CD4-positive, alpha-beta T cell treated with Interleukin-6 for 4 hours (primary cell): ENCODE measurements at regions not wholly inside any gene's neighbourhood (a gene's known extent, or its start where the extent isn't known, plus 50 kb on each side); places are given as distances from the start of the nearest gene placed in this dataset.
"Not testable (repeated sequence)": the region's sequence is repeated elsewhere in the genome, so short reads cannot be mapped to it uniquely, and the experiment has no call there.

Experiments used
- DNase-seq: peaks from one replicate; pipeline ENCODE4 v3.0.0-alpha.2; 2020; ENCODE audit warnings: mixed read lengths

- DNase-seq: no peak
Observed at GRCh38 chr1:234836776-234837357, 226.9 kb upstream of the IRF2BP2 start.

GRCh38 chr1:234836045-234836681, 226.2 kb upstream of the IRF2BP2 start:
- DNase-seq: no peak

GRCh38 chr1:234835239-234835638, 225.3 kb upstream of the IRF2BP2 start:
- no peak for DNase-seq

DNA sequence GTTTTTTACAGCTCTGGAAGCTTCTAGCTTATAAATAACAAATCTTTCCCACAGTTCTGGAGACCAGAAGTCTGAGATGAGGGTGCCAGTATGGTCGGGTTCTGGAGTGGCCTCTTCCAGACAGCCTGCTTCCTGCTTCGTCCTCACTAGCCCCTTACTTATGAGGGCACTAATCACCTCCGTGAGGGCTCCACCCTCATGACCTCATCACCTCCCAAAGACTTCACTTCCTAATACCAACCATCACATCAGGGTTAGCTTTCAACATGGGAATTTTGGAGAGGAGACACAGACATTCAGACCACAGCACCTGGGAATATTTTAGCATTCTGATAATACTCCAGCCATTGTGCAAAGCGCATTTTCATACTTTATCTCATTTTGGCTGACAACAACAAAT, 223.7 kb upstream of the IRF2BP2 start:
- no peak for DNase-seq

- DNase-seq: no peak
Observed at GRCh38 chr1:234833118-234833517, 223.1 kb upstream of the IRF2BP2 start.

DNA sequence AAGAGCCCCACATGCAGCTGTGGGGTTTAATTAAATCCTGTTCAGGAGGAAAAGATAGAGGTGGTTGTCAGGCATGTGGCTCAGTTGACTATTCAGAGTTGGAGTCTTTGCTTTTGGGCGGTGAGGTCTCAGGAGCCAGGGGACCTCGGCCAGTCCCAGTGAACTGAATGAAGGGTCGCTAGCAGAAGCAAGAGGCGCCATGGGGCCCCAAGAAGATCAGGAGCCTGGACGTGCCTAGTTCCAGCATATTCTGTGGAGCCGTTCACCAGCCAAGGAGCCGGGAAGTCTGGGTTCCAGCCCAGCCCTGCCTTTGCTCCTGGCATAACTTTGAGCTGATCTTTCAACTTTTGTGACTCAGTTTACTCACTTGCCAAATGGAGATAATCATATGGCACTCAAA, 217.7 kb upstream of the IRF2BP2 start:
- DNase-seq: no peak

DNA sequence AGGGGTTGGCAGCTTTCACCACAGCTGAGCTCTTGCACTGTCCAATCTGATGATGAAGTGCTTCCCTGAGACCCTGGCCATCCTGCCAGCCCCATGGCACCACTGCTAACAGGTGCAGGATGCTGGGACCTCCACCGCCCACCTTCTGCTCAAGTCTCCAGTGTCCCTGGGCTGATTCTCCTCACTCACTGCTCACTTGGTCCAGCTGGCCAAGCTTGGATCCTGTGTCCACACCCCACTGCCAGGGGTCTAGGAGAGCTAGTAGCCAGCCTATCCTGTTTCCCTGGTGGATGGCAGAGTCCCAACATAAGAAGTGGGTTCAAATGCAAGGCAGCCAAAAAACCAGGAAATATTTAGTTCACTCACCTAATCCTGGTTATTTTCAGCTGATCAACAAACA, 217.2 kb upstream of the IRF2BP2 start:
- no peak for DNase-seq

- DNase-seq: no peak
Observed at GRCh38 chr1:234826352-234826751, 216.4 kb upstream of the IRF2BP2 start.

DNA sequence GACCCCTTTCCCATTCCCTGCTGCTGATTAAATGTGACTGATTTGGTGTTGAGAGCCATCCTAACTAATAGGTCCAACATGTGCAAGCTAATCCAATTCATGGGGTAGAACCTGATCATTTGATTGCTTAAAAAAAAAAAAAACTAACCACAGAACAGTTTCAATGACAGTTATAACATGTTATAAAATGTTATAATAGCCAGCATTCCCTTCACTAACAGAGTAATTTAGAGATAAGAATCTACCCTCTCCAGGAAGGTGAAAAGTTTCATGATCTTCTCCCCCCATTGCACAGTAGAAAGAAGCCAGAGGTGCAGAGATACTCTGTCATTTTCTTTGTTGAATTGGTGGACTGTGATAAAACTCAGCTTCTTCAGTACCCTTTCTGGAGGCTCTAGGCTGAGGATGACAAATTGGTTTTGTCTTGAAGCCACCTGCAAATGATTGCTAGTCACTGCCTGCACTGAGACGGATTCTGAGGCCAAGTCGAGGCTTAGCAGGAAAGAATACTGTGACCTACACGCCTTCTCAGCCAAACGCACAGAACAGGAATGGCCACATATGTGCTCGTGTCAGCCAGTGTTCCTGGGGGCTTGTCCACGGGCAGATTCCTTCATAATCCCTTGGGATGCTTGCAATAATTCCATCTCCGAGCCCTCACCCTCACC, 215.7 kb upstream of the IRF2BP2 start:
- DNase-seq: no peak

GRCh38 chr1:234824836-234825235, 214.9 kb upstream of the IRF2BP2 start:
- DNase-seq: not testable (repeated sequence)

DNA sequence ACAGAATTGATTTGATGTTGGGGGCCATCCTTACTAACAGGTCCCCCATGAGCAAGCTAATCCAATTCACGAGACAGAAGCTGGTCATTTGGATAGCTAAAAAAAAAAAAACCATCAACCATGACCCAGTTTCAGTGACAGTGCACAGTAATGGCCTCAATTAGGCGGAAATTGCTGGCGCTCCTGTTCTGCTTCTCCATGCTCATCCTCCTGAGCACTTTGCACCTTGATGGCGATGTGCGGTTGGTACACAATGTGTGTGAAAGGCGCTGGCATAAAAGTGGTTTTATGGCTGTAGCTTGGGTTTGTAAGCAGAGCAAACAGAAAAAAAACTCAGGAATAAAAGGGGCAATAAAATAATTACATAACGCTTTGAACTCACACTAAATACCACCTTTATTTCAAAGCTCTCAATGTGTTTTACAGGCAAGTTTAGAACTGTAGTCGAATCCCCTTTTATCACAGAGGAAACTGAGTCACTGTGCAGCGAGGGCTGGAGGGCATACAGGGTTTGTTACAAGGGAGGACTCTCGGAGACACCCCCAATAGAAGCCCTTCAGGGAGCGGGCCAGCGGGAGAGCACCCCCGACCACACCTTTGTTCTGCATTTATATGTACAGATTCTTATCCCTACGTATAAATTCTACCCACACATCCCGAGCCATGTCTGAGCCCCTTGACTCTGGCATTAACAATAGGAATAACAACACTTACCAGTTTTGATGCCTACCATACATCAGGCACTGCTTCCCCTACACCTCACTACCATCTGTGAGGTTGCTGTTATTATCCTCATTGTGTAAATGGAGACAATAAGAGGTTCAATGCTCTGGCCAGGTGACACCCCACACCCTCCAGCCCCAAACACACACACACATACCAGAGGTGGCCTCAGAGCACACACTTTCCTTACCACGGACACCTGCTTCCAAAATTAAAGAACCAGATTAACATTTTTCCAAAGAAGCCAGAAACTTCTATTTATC, 213.5 kb upstream of the IRF2BP2 start:
- no peak for DNase-seq

GRCh38 chr1:234821840-234822239, 211.9 kb upstream of the IRF2BP2 start:
- DNase-seq: no peak

DNA sequence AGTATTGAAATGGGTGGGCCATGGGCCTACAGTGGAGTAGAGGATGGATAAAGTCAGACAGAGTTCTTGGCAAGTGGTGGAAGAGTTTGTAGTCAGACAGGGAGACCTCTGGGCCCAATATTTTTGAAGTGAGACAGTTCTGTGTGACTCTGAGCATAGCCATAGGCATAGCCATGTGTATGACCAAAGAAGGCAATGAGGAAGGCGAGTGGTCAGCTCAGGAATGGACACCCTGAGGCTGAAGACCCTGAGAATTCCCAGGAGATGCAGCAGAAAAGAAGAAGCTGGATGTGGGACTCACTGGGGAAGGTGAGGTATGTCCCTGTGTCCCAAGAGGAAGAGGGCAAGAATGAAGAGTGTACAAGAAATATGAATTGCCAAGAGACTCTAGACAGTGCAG, 210.6 kb upstream of the IRF2BP2 start:
- no peak for DNase-seq

DNA sequence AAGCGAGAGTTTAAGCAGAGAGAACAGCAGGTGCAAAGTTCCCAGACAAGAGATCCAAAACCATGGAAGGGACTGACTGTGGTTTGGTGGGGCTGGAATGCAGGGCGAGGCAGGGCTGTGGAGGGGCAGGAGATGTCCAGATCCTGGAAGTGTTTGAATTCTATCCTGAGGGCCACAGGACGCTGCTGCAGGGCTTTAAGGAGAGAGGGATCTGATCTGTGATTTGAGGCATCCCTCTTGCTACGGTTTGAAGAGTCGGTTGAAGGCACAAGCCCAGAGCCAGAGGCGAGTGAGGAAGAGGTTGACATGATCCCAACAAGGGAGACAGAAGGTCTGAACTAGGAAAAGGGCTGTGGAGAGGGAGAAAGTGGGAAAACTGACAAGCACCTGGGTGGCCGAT, 209.9 kb upstream of the IRF2BP2 start:
- DNase-seq: not testable (repeated sequence)

DNA sequence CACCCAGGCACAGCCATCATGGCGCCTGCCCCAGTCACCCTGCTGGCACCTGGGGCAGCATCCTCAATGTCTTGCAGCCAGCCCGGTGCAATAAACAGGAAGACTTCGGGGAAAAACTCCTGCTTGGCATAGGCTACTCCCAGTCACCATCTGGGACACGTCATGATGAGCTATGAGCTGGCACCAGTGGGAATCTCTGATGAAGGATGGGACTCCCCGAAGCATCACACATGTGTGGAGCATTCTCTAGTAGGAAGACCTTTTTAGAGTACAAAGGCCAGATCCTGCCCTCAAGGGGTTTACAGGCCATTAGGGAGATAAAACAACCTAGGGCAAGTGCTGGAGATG, 208.0 kb upstream of the IRF2BP2 start:
- DNase-seq: not testable (repeated sequence)

DNA sequence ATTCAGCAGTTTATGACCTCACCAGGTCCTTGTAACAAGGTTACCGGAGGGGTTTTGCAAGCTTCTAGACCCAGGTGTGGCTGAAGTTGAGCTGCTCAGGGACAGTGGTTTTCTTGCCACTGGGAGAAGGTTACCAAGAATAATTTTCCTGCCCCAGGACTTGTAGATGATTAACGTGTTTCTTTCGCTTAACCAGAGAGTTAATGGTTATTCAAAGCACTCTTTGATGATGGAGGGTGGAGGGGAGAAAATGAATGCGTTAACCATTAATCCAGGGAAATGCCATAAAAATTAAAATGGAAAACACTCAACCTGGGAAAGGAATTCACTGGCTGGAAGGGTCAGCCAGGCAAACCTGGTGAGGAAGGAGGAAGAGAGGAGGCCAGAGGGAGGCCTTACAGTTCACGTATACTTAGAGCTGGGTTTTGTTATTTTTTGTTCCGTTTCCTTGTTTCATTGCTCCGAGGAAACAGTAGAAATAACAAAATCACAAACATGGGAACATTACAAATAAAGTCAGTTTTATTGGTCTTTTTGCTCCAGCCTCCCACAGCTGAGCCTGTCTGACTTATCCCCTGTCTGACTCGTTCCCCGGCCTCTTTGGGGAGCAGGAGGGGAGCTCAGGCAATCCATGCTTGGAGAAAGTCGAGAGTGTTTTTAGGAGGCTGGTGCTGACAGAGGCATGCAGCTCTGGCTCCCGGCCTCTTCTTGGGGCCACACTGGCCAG, 207.5 kb upstream of the IRF2BP2 start:
- DNase-seq: not testable (repeated sequence)

DNA sequence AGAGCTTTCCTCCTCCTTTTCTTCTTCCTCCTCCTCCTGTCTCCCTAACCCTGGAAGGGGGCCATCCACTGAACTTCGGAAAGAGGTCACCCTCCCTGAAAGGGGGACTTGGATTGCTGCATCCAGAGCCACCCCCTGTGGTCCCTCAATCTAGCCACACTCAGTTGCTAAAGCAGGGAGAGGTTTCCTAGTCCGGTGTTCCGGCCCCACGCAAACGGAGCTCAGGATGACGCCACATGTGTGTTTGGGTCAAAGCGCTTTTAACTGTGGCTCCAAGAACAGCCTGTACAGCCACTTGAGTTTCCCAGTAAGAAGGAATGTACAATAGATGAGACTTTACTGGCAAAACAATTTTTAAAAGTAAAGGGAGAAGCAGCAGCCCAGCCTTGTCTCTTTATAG, 206.9 kb upstream of the IRF2BP2 start:
- DNase-seq: not testable (repeated sequence)

GRCh38 chr1:234816186-234816851, 206.3 kb upstream of the IRF2BP2 start:
- not testable (repeated sequence) for DNase-seq

GRCh38 chr1:234815295-234815815, 205.4 kb upstream of the IRF2BP2 start:
- DNase-seq: not testable (repeated sequence)

DNA sequence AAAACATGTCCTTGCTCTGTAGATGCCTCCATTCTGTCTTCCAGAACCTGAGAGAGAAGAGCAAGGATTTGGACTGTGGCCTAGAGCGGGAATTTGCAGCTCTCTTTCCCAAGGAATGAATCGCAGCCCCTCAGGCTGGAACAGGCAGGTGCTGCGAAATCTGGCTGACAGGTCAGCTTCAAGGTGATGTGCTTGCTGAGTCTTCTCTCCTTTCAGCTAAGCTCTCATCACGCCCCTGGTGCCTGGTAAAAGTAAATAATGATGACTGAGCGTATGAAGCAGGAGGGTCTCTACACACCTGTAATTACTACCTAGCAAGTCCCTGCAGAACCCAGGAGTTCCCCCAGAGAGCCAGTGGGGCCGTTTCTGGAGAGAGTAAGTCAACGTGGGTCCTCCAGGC, 204.3 kb upstream of the IRF2BP2 start:
- not testable (repeated sequence) for DNase-seq

- not testable (repeated sequence) for DNase-seq
Observed at GRCh38 chr1:234811824-234812223, 201.8 kb upstream of the IRF2BP2 start.

DNA sequence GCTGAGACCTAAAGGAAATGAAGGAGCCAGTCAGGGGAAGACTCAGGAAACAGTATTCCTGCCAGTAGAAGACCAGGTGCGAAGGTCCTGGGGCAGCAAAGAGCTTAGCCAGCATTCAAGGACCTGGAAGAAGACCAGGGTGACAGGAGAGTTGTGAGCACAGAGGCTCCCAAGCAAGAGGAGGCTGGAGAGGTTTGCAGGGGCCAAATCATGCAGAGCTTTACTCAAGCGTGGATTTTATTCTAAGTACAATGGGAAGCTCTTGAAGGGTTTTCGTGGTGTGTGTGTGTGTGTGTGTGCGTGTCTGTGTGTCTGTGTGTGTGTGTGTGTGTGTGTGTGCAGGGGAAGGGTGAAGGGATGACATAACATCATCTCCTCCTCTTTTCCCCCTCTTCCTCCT, 200.7 kb upstream of the IRF2BP2 start:
- DNase-seq: not testable (repeated sequence)
